ENCODE measurements at regions not wholly inside any gene's neighbourhood (a gene's known extent, or its start where the extent isn't known, plus 50 kb on each side); places are given as distances from the start of the nearest gene placed in this dataset.
"Not testable (repeated sequence)": the region's sequence is repeated elsewhere in the genome, so short reads cannot be mapped to it uniquely, and the experiment has no call there.

GRCh38 chr9:81058782-81059181 is 630.6 kb downstream of the TLE1 start:
- no peak for DNase-seq

GRCh38 chr9:81053298-81054025 is 635.9 kb downstream of the TLE1 start:
- no peak for DNase-seq

GRCh38 chr9:81052846-81053245 is 636.5 kb downstream of the TLE1 start:
- DNase-seq = no peak

GRCh38 chr9:81047280-81047679 is 642.1 kb downstream of the TLE1 start:
- DNase-seq = no peak

- no peak for DNase-seq
Measured at GRCh38 chr9:81045658-81046057, 643.7 kb downstream of the TLE1 start.

GRCh38 chr9:81037889-81038288 is 651.5 kb downstream of the TLE1 start:
- no peak for DNase-seq

GRCh38 chr9:81035601-81036000 is 653.7 kb downstream of the TLE1 start:
- no peak for DNase-seq

- DNase-seq = no peak
Measured at GRCh38 chr9:81035171-81035570, 654.2 kb downstream of the TLE1 start.

GRCh38 chr9:81032831-81033230 is 656.5 kb downstream of the TLE1 start:
- no peak for DNase-seq

- no peak for DNase-seq
Measured at GRCh38 chr9:81032030-81032572, 657.2 kb downstream of the TLE1 start.

GRCh38 chr9:81031422-81032029 is 657.8 kb downstream of the TLE1 start:
- DNase-seq = no peak

- no peak for DNase-seq
Measured at GRCh38 chr9:81030027-81030426, 659.3 kb downstream of the TLE1 start.

GRCh38 chr9:81028504-81028903 is 660.8 kb downstream of the TLE1 start:
- no peak for DNase-seq

- DNase-seq = no peak
Measured at GRCh38 chr9:81022177-81022576, 667.2 kb downstream of the TLE1 start.

- not testable (repeated sequence) for DNase-seq
Measured at GRCh38 chr9:81014945-81015344, 674.4 kb downstream of the TLE1 start.

GRCh38 chr9:81013191-81013590 is 676.2 kb downstream of the TLE1 start:
- DNase-seq = not testable (repeated sequence)

GRCh38 chr9:81002906-81003305 is 686.4 kb downstream of the TLE1 start:
- DNase-seq = no peak

GRCh38 chr9:81002242-81002641 is 687.1 kb downstream of the TLE1 start:
- DNase-seq = no peak

- no peak for DNase-seq
Measured at GRCh38 chr9:80995759-80996158, 693.6 kb downstream of the TLE1 start.

- no peak for DNase-seq
Measured at GRCh38 chr9:80994892-80995291, 694.5 kb downstream of the TLE1 start.

- not testable (repeated sequence) for DNase-seq
Measured at GRCh38 chr9:80985595-80985994, 703.8 kb downstream of the TLE1 start.

- DNase-seq = no peak
Measured at GRCh38 chr9:80976403-80976802, 712.9 kb downstream of the TLE1 start.

GRCh38 chr9:80970377-80970776 is 719.0 kb downstream of the TLE1 start:
- not testable (repeated sequence) for DNase-seq

GRCh38 chr9:80968611-80969010 is 720.7 kb downstream of the TLE1 start:
- DNase-seq = no peak

Data from right forelimb (tissue), 1 donor.